HL-60 (cell line): ENCODE measurements at regions not wholly inside any gene's neighbourhood (a gene's known extent, or its start where the extent isn't known, plus 50 kb on each side); places are given as distances from the start of the nearest gene placed in this dataset.

ENCODE experiments used
- DNase-seq, 2 experiments: peaks; one replicate each; pipeline ENCODE4 v3.0.0-alpha.2; 2010 to 2020; ENCODE audit warnings: low read depth in 1 of 2, low spot score in 1 of 2
- H3K27ac ChIP-seq: fragments of 250-450 bp; sonication (Bioruptor Pico); replicated peaks from 2 replicates; pipeline ENCODE4 v1.5.1; 2020; ENCODE audit warnings: mild to moderate bottlenecking, moderate library complexity
- H3K27me3 ChIP-seq: fragments of 250-450 bp; sonication (Bioruptor Pico); 2 replicates; pipeline ENCODE4 v1.5.1; 2021; ENCODE audit warnings: mild to moderate bottlenecking, moderate library complexity; ENCODE audit not compliant: insufficient read depth, poor library complexity, severe bottlenecking
- H3K4me3 ChIP-seq: replicated peaks from 2 replicates; pipeline ENCODE4 v1.5.1; 2011; ENCODE audit warnings: mild to moderate bottlenecking, control low read depth, low read length; ENCODE audit not compliant: insufficient read depth
- CTCF ChIP-seq: IDR thresholded peaks from one replicate; pipeline ENCODE4 v1.5.1; 2011; ENCODE audit warnings: low read length, control low read depth, inconsistent platforms; ENCODE audit not compliant: insufficient read depth
- GABPA ChIP-seq: IDR thresholded peaks from 2 replicates; pipeline ENCODE4 v1.6.1; 2012; ENCODE audit warnings: low read depth
- POLR2AphosphoS5 ChIP-seq: IDR thresholded peaks from 2 replicates; pipeline ENCODE4 v1.6.1; 2012; ENCODE audit warnings: low read depth
- REST ChIP-seq: IDR thresholded peaks from 2 replicates; pipeline ENCODE4 v1.6.1; 2012; ENCODE audit warnings: low read depth; ENCODE audit not compliant: insufficient replicate concordance
- SPI1 ChIP-seq: IDR thresholded peaks from 2 replicates; pipeline ENCODE4 v1.6.1; 2012; ENCODE audit warnings: low read depth, mild to moderate bottlenecking, borderline replicate concordance

GRCh38 chr2:20551260-20551944 is 99.5 kb downstream of the HS1BP3 start:
- no peak for DNase-seq
- Histone ChIP-seq H3K4me3 (no peak overlapping the region), H3K27ac (no peak overlapping the region), H3K27me3 (no peaks in the 10 kb centered on the region)
- TF ChIP-seq CTCF (no peak), SPI1 (no peak)

- DNase-seq, result no peak
- TF ChIP-seq CTCF, result no peak
- TF ChIP-seq POLR2AphosphoS5, result no peak
- no peak for TF ChIP-seq GABPA
- TF ChIP-seq SPI1, result no peak
- TF ChIP-seq REST, result no peak
Measured at GRCh38 chr2:20551945-20552328, 99.0 kb downstream of the HS1BP3 start.

GRCh38 chr2:20552847-20553246 is 98.1 kb downstream of the HS1BP3 start:
- H3K27ac ChIP-seq, result no peak overlapping the region
- H3K27me3 ChIP-seq, result no peaks in the 10 kb centered on the region
- DNase-seq, result no peak
- TF ChIP-seq REST (no peak), CTCF (no peak), SPI1 (no peak), GABPA (no peak), POLR2AphosphoS5 (no peak)
- H3K4me3 ChIP-seq, result no peak overlapping the region

More at GRCh38 chr2:20551945-20552328, 99.0 kb downstream of the HS1BP3 start:
- H3K27me3 ChIP-seq, result no peaks in the 10 kb centered on the region
- no peak overlapping the region for H3K27ac ChIP-seq
- no peak overlapping the region for H3K4me3 ChIP-seq

- no peak for TF ChIP-seq REST
- no peak for TF ChIP-seq GABPA
- no peak for TF ChIP-seq POLR2AphosphoS5
- TF ChIP-seq CTCF, result no peak
- TF ChIP-seq SPI1, result no peak
- Histone ChIP-seq H3K27ac (no peak overlapping the region), H3K27me3 (no peaks in the 10 kb centered on the region), H3K4me3 (no peak overlapping the region)
- DNase-seq, result no peak
Measured at GRCh38 chr2:20553580-20553979, 97.3 kb downstream of the HS1BP3 start.
